ENCODE measurements at regions not wholly inside any gene's neighbourhood (a gene's known extent, or its start where the extent isn't known, plus 50 kb on each side); places are given as distances from the start of the nearest gene placed in this dataset.

DNA sequence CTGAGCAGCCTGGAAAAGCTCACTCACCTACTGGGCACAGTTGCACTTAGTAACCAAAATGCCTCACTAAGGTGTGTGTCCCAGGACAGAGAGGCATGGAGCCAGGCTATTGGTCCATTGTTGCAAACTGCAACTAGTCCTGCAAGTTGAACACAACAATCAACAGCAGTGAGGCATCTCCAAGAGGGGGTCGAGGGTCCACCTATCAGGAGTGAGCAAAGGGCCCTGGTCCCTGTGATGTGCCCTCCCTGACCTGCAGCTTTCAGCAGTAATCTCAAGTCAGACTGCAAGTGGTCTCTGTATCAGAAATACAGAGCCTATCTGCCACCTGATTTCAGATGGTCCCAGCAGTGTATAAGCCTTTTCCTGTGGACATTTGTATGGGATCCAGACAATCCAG is 50.2 kb upstream of the TGM3 start:
- DNase-seq (ENCODE audit: low read depth), result no peak
- H3K36me3 ChIP-seq (ENCODE audit: control insufficient read depth, insufficient read depth, low read length), result no peaks in the 10 kb centered on the region
- no peak for TF ChIP-seq CTCF (IDR thresholded peaks at IDR 0.05; ENCODE audit: insufficient read depth, low read length, poor library complexity, severe bottlenecking)
- H3K27me3 ChIP-seq (ENCODE audit: control insufficient read depth, insufficient read depth, low read length), result peaks cover 3% of the 10 kb centered on the region
- H3K4me3 ChIP-seq (ENCODE audit: low read depth, low read length), result no peak overlapping the region

Measured in kidney epithelial cell (primary cell).